HEK293 (cell line): ENCODE measurements at regions not wholly inside any gene's neighbourhood (a gene's known extent, or its start where the extent isn't known, plus 50 kb on each side); places are given as distances from the start of the nearest gene placed in this dataset.
"Not testable (repeated sequence)": the region's sequence is repeated elsewhere in the genome, so short reads cannot be mapped to it uniquely, and the experiment has no call there.

ENCODE experiments used
- CTCF ChIA-PET: fragments of 350-600 bp; formaldehyde crosslinking; extraction: SDS; loops from one replicate; lab custom pipeline; 2021; ENCODE audit warnings: antibody characterized with exemption; lab: Yijun Ruan, JAX
- POLR2A ChIA-PET: fragments of 300-600 bp; formaldehyde crosslinking; extraction: SDS; loops from one replicate; lab custom pipeline; 2020; ENCODE audit warnings: antibody characterized with exemption, inconsistent platforms; lab: Yijun Ruan, JAX
- H3K27ac ChIP-seq: fragments of 200-500 bp; sonication (Bioruptor generic); 2 replicates; pipeline ENCODE4 v1.5.1; 2014; ENCODE audit warnings: low read depth, low read length, control low read depth, inconsistent platforms; ENCODE audit errors: extremely low read depth
- H3K36me3 ChIP-seq, 2 experiments: fragments of 200-500 bp in 1 of 2; sonication (Bioruptor generic) in 1 of 2; 1 replicate in 1 of 2; 2 replicates in 1 of 2; pipeline ENCODE4 v1.5.1; 2014 to 2017; ENCODE audit warnings: inconsistent platforms in 2 of 2, low read length in 2 of 2; ENCODE audit not compliant: control insufficient read depth in 2 of 2, insufficient read depth in 1 of 2
- H3K4me1 ChIP-seq: fragments of 200-500 bp; sonication (Bioruptor generic); 2 replicates; pipeline ENCODE4 v1.5.1; 2014; ENCODE audit warnings: mild to moderate bottlenecking, low read length, inconsistent platforms; ENCODE audit not compliant: control insufficient read depth, insufficient read depth
- H3K4me3 ChIP-seq: 2 replicates; pipeline ENCODE4 v1.5.1; 2011; ENCODE audit warnings: low read depth, mild to moderate bottlenecking, control low read depth, low read length, moderate library complexity
- H3K9me3 ChIP-seq: fragments of 200-500 bp; sonication (Bioruptor generic); 2 replicates; pipeline ENCODE4 v1.5.1; 2014; ENCODE audit warnings: low read depth, low read length, inconsistent platforms; ENCODE audit not compliant: control insufficient read depth, insufficient read depth
- KLF16 ChIP-seq: fragments of 450-650 bp; formaldehyde crosslinking; IDR thresholded peaks from 2 replicates; pipeline ENCODE4 v1.5.1; 2017; ENCODE audit warnings: missing biosample characterization, missing genetic modification characterization
- SCRT1 ChIP-seq: fragments of 450-650 bp; formaldehyde crosslinking; IDR thresholded peaks from 2 replicates; pipeline ENCODE4 v1.5.1; 2016; ENCODE audit warnings: missing biosample characterization, missing genetic modification characterization, borderline replicate concordance
- ZNF112 ChIP-seq: fragments of 450-650 bp; formaldehyde crosslinking; IDR thresholded peaks from 2 replicates; pipeline ENCODE4 v1.5.0; 2017; ENCODE audit warnings: missing biosample characterization, missing genetic modification characterization
- ZNF132 ChIP-seq: fragments of 450-650 bp; formaldehyde crosslinking; IDR thresholded peaks from 2 replicates; pipeline ENCODE4 v1.5.1; 2017; ENCODE audit warnings: missing biosample characterization, missing genetic modification characterization, borderline replicate concordance
- ZNF202 ChIP-seq: fragments of 450-650 bp; formaldehyde crosslinking; IDR thresholded peaks from 2 replicates; pipeline ENCODE4 v1.5.1; 2016; ENCODE audit warnings: missing biosample characterization, missing genetic modification characterization, borderline replicate concordance
- ZNF292 ChIP-seq: fragments of 450-650 bp; formaldehyde crosslinking; IDR thresholded peaks from 2 replicates; pipeline ENCODE4 v1.5.1; 2016; ENCODE audit warnings: low read depth, missing biosample characterization, missing genetic modification characterization, borderline replicate concordance
- ZNF423 ChIP-seq: fragments of 450-650 bp; formaldehyde crosslinking; IDR thresholded peaks from 2 replicates; pipeline ENCODE4 v1.5.1; 2016; ENCODE audit warnings: missing biosample characterization, missing genetic modification characterization
- ZNF521 ChIP-seq: fragments of 450-650 bp; formaldehyde crosslinking; IDR thresholded peaks from 2 replicates; pipeline ENCODE4 v1.5.1; 2017; ENCODE audit warnings: missing biosample characterization, mild to moderate bottlenecking, missing genetic modification characterization
- ZNF544 ChIP-seq: fragments of 450-650 bp; formaldehyde crosslinking; IDR thresholded peaks from 2 replicates; pipeline ENCODE4 v1.5.0; 2017; ENCODE audit warnings: missing biosample characterization, missing genetic modification characterization
- ZNF555 ChIP-seq: fragments of 450-650 bp; formaldehyde crosslinking; conservative IDR thresholded peaks from 2 replicates; pipeline ENCODE4 v1.5.1; 2017; ENCODE audit warnings: missing biosample characterization, mild to moderate bottlenecking, missing genetic modification characterization, inconsistent platforms
- ZNF623 ChIP-seq: fragments of 450-650 bp; formaldehyde crosslinking; IDR thresholded peaks from 2 replicates; pipeline ENCODE4 v1.5.1; 2016; ENCODE audit warnings: missing biosample characterization, missing genetic modification characterization
- ZNF624 ChIP-seq: fragments of 450-650 bp; formaldehyde crosslinking; IDR thresholded peaks from 2 replicates; pipeline ENCODE4 v1.5.1; 2017; ENCODE audit warnings: missing biosample characterization, missing genetic modification characterization
- ZNF654 ChIP-seq: fragments of 450-650 bp; formaldehyde crosslinking; IDR thresholded peaks from 2 replicates; pipeline ENCODE4 v1.5.1; 2016; ENCODE audit warnings: low read depth, missing biosample characterization, missing genetic modification characterization
- TF ChIP-seq, protein P1 (sequence below): fragments of 450-650 bp; formaldehyde crosslinking; IDR thresholded peaks from 2 replicates; pipeline ENCODE4 v1.5.1; 2016; ENCODE audit warnings: missing biosample characterization, missing genetic modification characterization
- TF ChIP-seq, protein P2 (sequence below): fragments of 450-650 bp; formaldehyde crosslinking; IDR thresholded peaks from 2 replicates; pipeline ENCODE4; 2016; ENCODE audit warnings: missing biosample characterization, missing genetic modification characterization

DNA sequence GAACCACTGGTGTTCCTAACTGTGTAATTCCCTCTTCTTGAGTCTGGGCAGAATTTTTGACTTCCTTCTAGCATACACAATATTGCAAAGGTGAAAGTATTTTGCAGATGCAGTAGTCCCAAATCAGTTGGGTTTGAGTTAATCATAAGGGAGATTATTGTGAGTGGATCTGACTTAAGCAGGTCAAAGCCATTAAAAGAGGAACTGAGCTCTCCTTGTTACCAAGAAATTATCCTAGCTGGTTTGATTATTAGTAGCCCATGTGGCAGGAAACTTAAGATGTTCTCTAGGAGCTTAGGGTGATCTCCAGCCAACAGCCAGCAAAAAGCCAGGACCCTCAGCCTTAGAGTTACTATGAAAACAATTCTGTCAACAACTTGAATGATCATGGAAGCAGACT is 221.8 kb downstream of the RPIA start (continued):
- no peak for TF ChIP-seq ZNF112 (tag by site-specific recombination)
- TF ChIP-seq KLF16 (tag by site-specific recombination), result no peak
- no peak for TF ChIP-seq ZNF544 (tag by site-specific recombination)
- TF ChIP-seq ZNF202, result no peak

DNA sequence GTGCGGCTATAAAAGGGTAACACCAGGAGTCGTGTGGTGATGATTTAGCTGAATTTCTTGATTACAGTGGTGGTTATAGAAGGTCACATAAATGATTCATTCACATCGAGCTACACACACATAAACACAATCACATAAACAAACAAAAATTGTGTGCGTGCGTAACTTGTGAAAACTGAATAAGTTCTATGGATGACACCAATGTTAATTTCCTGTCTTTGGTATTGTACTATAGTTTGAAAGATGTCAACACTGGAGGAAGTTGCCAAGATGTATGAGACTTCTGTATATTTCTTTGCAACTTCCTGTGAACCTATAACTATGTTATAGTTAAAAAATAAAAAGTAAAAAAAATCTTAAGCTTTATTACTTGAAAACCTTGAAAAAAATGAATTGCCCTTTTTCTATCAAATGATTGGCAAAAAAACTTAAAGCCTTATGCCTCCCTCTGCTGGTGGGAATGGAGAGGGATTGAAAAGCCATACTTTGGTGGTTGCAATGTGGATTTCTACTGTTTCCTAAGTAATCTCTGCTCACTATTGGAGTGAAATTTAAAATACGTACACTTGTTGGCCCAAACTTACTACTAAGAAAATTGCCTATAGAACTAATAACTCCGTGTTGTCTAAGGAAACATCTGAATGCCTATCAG is 227.7 kb downstream of the RPIA start:
- H3K9me3 ChIP-seq, result no peaks in the 10 kb centered on the region
- CTCF ChIA-PET, result interaction anchor here (0.6 to 1.5 kb wide), 16 partner anchors 9 to 236 kb away, joined by 3 to 12 read pairs (median 4); no protein-coding TSS in a partner anchor
- TF ChIP-seq ZNF654 (tag by site-specific recombination) (0 out of 2 replicates have a peak, but pooled peaks have one; percentile 5), ZNF521 (tag by site-specific recombination) (no peak)
- H3K36me3 ChIP-seq, result no peaks in the 10 kb centered on the region
- no peaks in the 10 kb centered on the region for H3K4me1 ChIP-seq
- no peak overlapping the region for H3K4me3 ChIP-seq
- no peak overlapping the region for H3K27ac ChIP-seq
- POLR2A ChIA-PET, result no interaction called here

DNA sequence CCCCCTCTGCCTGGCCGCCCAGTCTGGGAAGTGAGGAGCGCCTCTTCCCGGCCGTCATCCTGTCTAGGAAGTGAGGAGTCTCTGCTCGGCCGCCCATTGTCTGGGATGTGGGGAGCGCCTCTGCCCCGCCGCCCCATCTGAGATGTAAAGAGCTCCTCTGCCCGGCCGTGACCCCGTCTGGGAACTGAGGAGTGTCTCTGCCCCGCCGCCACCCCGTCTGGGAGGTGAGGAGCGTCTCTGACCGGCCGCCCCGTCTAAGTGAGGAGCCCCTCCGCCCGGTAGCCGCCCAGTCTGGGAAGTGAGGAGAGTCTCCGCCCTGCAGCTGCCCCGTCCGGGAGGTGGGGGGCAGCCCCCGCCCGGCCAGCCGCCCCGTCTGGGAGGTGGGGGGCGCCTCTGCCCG is 228.9 kb downstream of the RPIA start:
- CTCF ChIA-PET, H3K9me3 ChIP-seq, H3K4me1 ChIP-seq, H3K4me3 ChIP-seq, H3K27ac ChIP-seq, POLR2A ChIA-PET, H3K36me3 ChIP-seq: not testable (repeated sequence)

DNA sequence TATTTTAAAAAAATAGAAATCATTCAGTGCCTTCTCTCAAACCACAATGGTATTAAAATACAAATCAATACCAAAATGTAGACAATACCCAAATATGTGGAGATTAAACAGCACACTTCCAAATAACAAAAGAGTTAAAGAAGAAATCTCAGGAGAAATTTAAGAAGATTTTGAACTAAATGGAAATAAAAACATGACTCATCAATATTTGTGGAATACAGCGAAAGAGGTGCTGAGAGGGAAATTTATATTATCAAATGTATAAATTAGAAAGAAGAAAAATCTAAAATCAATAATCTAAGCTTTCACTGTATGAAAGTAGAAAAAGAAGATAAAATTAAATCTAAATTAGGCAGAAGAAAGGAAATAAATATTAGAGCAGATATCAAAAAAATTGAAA is 233.1 kb downstream of the RPIA start:
- H3K4me3 ChIP-seq, result no peak overlapping the region
- no peak overlapping the region for H3K27ac ChIP-seq
- ChIA-PET POLR2A (no interaction called here), CTCF (no interaction called here)
- H3K4me1 ChIP-seq, result no peaks in the 10 kb centered on the region
- H3K9me3 ChIP-seq, result no peaks in the 10 kb centered on the region
- H3K36me3 ChIP-seq, result no peaks in the 10 kb centered on the region
- TF ChIP-seq SCRT1 (tag by site-specific recombination), result no peak
- no peak for TF ChIP-seq ZNF623 (tag by site-specific recombination)
- TF ChIP-seq ZNF555, result no peak
- TF ChIP-seq, protein P1, sequence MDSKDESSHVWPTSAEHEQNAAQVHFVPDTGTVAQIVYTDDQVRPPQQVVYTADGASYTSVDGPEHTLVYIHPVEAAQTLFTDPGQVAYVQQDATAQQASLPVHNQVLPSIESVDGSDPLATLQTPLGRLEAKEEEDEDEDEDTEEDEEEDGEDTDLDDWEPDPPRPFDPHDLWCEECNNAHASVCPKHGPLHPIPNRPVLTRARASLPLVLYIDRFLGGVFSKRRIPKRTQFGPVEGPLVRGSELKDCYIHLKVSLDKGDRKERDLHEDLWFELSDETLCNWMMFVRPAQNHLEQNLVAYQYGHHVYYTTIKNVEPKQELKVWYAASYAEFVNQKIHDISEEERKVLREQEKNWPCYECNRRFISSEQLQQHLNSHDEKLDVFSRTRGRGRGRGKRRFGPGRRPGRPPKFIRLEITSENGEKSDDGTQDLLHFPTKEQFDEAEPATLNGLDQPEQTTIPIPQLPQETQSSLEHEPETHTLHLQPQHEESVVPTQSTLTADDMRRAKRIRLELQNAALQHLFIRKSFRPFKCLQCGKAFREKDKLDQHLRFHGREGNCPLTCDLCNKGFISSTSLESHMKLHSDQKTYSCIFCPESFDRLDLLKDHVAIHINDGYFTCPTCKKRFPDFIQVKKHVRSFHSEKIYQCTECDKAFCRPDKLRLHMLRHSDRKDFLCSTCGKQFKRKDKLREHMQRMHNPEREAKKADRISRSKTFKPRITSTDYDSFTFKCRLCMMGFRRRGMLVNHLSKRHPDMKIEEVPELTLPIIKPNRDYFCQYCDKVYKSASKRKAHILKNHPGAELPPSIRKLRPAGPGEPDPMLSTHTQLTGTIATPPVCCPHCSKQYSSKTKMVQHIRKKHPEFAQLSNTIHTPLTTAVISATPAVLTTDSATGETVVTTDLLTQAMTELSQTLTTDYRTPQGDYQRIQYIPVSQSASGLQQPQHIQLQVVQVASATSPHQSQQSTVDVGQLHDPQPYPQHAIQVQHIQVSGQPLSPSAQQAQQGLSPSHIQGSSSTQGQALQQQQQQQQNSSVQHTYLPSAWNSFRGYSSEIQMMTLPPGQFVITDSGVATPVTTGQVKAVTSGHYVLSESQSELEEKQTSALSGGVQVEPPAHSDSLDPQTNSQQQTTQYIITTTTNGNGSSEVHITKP (tag by site-specific recombination), result no peak
- no peak for TF ChIP-seq ZNF423 (tag by site-specific recombination)
- no peak for TF ChIP-seq ZNF654 (tag by site-specific recombination)
- TF ChIP-seq, protein P2, sequence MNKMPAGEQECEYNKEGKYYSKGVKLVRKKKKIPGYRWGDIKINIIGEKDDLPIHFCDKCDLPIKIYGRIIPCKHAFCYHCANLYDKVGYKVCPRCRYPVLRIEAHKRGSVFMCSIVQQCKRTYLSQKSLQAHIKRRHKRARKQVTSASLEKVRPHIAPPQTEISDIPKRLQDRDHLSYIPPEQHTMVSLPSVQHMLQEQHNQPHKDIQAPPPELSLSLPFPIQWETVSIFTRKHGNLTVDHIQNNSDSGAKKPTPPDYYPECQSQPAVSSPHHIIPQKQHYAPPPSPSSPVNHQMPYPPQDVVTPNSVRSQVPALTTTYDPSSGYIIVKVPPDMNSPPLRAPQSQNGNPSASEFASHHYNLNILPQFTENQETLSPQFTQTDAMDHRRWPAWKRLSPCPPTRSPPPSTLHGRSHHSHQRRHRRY, result no peak
- TF ChIP-seq ZNF624, result no peak
- no peak for TF ChIP-seq ZNF132
- TF ChIP-seq ZNF292, result no peak
